Heart right ventricle (tissue), 16 donors: ENCODE measurements at regions not wholly inside any gene's neighbourhood (a gene's known extent, or its start where the extent isn't known, plus 50 kb on each side); places are given as distances from the start of the nearest gene placed in this dataset.

Source experiments
- ATAC-seq, 8 donors: fragments of 200-7000 bp; cut with Tn5 transposase; one replicate each; pipeline ENCODE4 v1.9.1; 2020; ENCODE audit warnings: mild to moderate bottlenecking in 8 of 8, moderate library complexity in 8 of 8, moderate number of reproducible peaks in 1 of 8
- DNase-seq, 2 donors: peaks; one replicate each; pipeline ENCODE4 v3.0.0-alpha.2; 2020
- H3K27ac ChIP-seq, 10 donors: fragments of 200-600 bp; sonication (generic) in 2 of 10; one replicate each; pipeline versions ENCODE4 v1.5.0 to v1.8.0; 2020 to 2022; ENCODE audit warnings: mild to moderate bottlenecking in 3 of 10
- H3K27me3 ChIP-seq, 7 donors: fragments of 200-600 bp; one replicate each; pipeline ENCODE4 v1.8.0; 2021 to 2022; ENCODE audit warnings: mild to moderate bottlenecking in 2 of 7
- H3K36me3 ChIP-seq, 9 donors: fragments of 200-600 bp; sonication (generic) in 1 of 9; one replicate each; pipeline versions ENCODE4 v1.5.0 to v1.8.0; 2020 to 2022; ENCODE audit warnings: mild to moderate bottlenecking in 2 of 9
- H3K4me1 ChIP-seq, 9 donors: fragments of 200-600 bp; sonication (generic) in 1 of 9; one replicate each; pipeline versions ENCODE4 v1.5.0 to v1.8.0; 2020 to 2022; ENCODE audit warnings: mild to moderate bottlenecking in 4 of 9
- H3K4me3 ChIP-seq, 10 donors: fragments of 200-600 bp; sonication (generic) in 2 of 10; one replicate each; pipeline versions ENCODE4 v1.5.0 to v1.8.0; 2020 to 2022; ENCODE audit warnings: mild to moderate bottlenecking in 7 of 10, moderate library complexity in 2 of 10
- H3K9me3 ChIP-seq, 11 donors: fragments of 200-600 bp in 10 of 11; sonication (generic) in 2 of 11; one replicate each; pipeline versions ENCODE4 v1.5.0 to v1.8.0; 2013 to 2022; ENCODE audit warnings: mild to moderate bottlenecking in 2 of 11, control low read depth in 1 of 11, moderate library complexity in 1 of 11
- CTCF ChIP-seq, 9 donors: fragments of 200-600 bp; sonication (generic) in 2 of 9; IDR thresholded peaks; one replicate each; pipeline versions ENCODE4 v1.5.0 to v1.8.0; 2021 to 2022; ENCODE audit warnings: antibody characterized with exemption in 9 of 9, mild to moderate bottlenecking in 5 of 9, moderate library complexity in 1 of 9
- WGBS, 2 donors: extraction: QIAGEN DNeasy Blood & Tissue Kit; methylation state at CpG; one replicate each; pipeline ENCODE4 v1.1.7; 2013; ENCODE audit warnings: inconsistent platforms in 1 of 2; 5-methylcytosine and 5-hydroxymethylcytosine counted together
- intact Hi-C, 10 donors: fragments of 100-400 bp; cut with DNase I; formaldehyde crosslinking; loops; one replicate each; pipeline versions ENCODE4 v1.11.1 to v1.14.2; 2022
- donor health status: Arrhythmogenic right ventricular cardiomyopathy.
- donor health status: ischemic (EF 13 %, LVEDD 7.1; RV severe dilation, severe dysfunction).
- donor health status: healthy with polysubstance abuse.
- donor health status: DM: no; HTN: yes; CAD: no.
- donor health status: DM: no; HTN: no; CAD: no.
- donor health status: ischemic (EF 25% LVEDD 6.9; RV normal size, moderate dysfunction).
- donor health status: ischemic (EF 25% LVEDD 5.7; RV mildly dilated, moderate dysfunction).
- donor health status: healthy.
- donor health status: DM: yes; HTN: yes; CAD: no.
- donor health status: Ischemic cardiomyopathy.
- donor health status: ischemic (EF 35%, LVEDD 5.7; RV mildly dilated, moderate dysfunction).
- donor health status: nonischemic (EF 11% LVEDD 7.7; RV severe dilation, severe dysfunction).
- donor health status: DM: yes; HTN: yes; CAD: no.
- donor health status: PGD.
- donor health status: ischemic (EF 29% LVEDD 5.4; RV normal size, mild dysfunction).
- donor health status: nonischemic (EF 23%, LVEDD 6.1; RV moderate dilation, normal function).

- TF ChIP-seq CTCF (IDR thresholded peaks at IDR 0.05), result no peak
- Histone ChIP-seq H3K27ac (no peak overlapping the region), H3K27me3 (no peaks in the 10 kb centered on the region), H3K4me3 (no peak overlapping the region), H3K36me3 (no peaks in the 10 kb centered on the region), H3K9me3 (peaks cover 0 to 38% (median 12%) of the 10 kb centered on the region in 11 donors), H3K4me1 (no peaks in the 10 kb centered on the region)
- 95 to 98% methylated on average over 1 of the region's 1 CpG for WGBS, 2 donors
- DNase-seq (no peak), ATAC-seq (no peak)
- intact Hi-C loops, result no loop called here
Measured at GRCh38 chr5:82901281-82901888, 175.8 kb downstream of the TMEM167A start.

DNA sequence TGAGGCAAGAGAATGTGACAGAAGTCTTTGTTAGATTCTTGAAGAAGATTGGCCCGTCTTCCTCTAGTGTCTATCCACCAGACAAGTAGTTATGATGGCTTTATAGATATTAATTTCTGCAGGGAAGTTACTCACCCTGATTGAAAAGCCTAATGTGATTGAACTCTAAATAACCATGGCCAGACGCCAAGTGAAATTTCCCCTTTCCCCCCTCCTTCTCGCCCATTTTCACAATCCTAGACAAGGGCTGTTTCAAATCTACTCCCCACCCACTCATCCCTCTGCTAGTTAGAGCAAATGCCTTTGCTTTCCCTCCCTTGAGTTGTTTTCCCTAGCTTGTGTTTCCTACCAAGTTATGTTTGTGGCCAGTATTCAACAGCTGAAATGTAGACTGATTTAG lies 182.5 kb downstream of the TMEM167A start:
- H3K27ac ChIP-seq, result no peak overlapping the region
- H3K27me3 ChIP-seq, result no peaks in the 10 kb centered on the region
- no peaks in the 10 kb centered on the region for H3K4me1 ChIP-seq
- peaks cover 0 to 8% (median 0%) of the 10 kb centered on the region in 11 donors for H3K9me3 ChIP-seq
- TF ChIP-seq CTCF (IDR thresholded peaks at IDR 0.05), result no peak
- DNase-seq (peak in 1 of 2 donors; percentile 7), ATAC-seq (peak in 3 of 8 donors; percentile 38 to 52 (median 40))
- H3K4me3 ChIP-seq, result no peak overlapping the region
- intact Hi-C loops, result no loop called here
- H3K36me3 ChIP-seq, result no peaks in the 10 kb centered on the region
- 39% methylated on average over 3 of the region's 3 CpGs for WGBS, 2 donors

GRCh38 chr5:82889088-82889487 lies 188.1 kb downstream of the TMEM167A start:
- Histone ChIP-seq H3K4me3 (no peak overlapping the region), H3K36me3 (no peaks in the 10 kb centered on the region), H3K27me3 (no peaks in the 10 kb centered on the region), H3K27ac (no peak overlapping the region), H3K9me3 (no peaks in the 10 kb centered on the region), H3K4me1 (peaks cover 0 to 7% (median 0%) of the 10 kb centered on the region in 9 donors)
- no peak for ATAC-seq
- intact Hi-C loops, result no loop called here
- WGBS, 2 donors, result 91 to 94% methylated on average over 1 of the region's 1 CpG
- no peak for TF ChIP-seq CTCF (IDR thresholded peaks at IDR 0.05)
- no peak for DNase-seq

DNA sequence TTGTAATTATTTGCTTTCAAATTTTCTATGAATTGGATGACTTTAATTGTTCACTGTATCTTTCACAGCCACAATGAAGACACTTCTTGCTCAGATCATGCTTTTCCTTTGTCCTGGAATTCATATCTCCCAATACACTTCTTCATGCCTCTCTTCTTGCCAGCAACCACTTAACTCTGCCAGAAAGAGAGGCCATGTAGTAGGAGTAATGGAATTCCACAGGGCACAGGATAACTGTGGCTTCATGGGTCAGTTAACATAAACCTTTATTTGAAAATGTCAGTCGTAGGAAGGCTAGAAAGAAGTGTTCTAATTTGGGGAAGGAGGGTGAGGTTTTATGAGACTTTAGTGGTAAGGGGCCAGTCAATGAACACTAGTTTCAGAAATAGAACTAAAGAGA lies 190.3 kb downstream of the TMEM167A start:
- TF ChIP-seq CTCF (IDR thresholded peaks at IDR 0.05), result no peak
- no peaks in the 10 kb centered on the region for H3K36me3 ChIP-seq
- no peaks in the 10 kb centered on the region for H3K27me3 ChIP-seq
- WGBS, 2 donors, result 39 to 46% methylated on average over 1 of the region's 1 CpG
- no peak for ATAC-seq
- no peak overlapping the region for H3K27ac ChIP-seq
- H3K4me1 ChIP-seq, result peaks cover 0 to 7% (median 0%) of the 10 kb centered on the region in 9 donors
- no peak overlapping the region for H3K4me3 ChIP-seq
- H3K9me3 ChIP-seq, result no peaks in the 10 kb centered on the region
- no peak for DNase-seq
- intact Hi-C loops, result no loop called here
